ENCODE measurements at regions not wholly inside any gene's neighbourhood (a gene's known extent, or its start where the extent isn't known, plus 50 kb on each side); places are given as distances from the start of the nearest gene placed in this dataset.

- no peak overlapping the region for H3K4me3 ChIP-seq (ENCODE audit: low read length)
- no peak for TF ChIP-seq CTCF (conservative IDR thresholded peaks at IDR 0.05; ENCODE audit: low read depth, low read length)
- DNase-seq (ENCODE audit: low read depth) = no peak
These were observed 117.0 kb downstream of the GLUL start for GRCh38 chr1:182274618-182275017.

- TF ChIP-seq CTCF (conservative IDR thresholded peaks at IDR 0.05; ENCODE audit: low read depth, low read length) = no peak
- no peak overlapping the region for H3K4me3 ChIP-seq (ENCODE audit: low read length)
- DNase-seq (ENCODE audit: low read depth) = no peak
These were observed 120.9 kb downstream of the GLUL start for GRCh38 chr1:182270731-182271130.

GRCh38 chr1:182269097-182269496 is 122.5 kb downstream of the GLUL start:
- TF ChIP-seq CTCF (conservative IDR thresholded peaks at IDR 0.05; ENCODE audit: low read depth, low read length) = no peak
- no peak overlapping the region for H3K4me3 ChIP-seq (ENCODE audit: low read length)
- no peak for DNase-seq (ENCODE audit: low read depth)

GRCh38 chr1:182268669-182269068 is 122.9 kb downstream of the GLUL start:
- no peak for DNase-seq (ENCODE audit: low read depth)
- no peak for TF ChIP-seq CTCF (conservative IDR thresholded peaks at IDR 0.05; ENCODE audit: low read depth, low read length)
- no peak overlapping the region for H3K4me3 ChIP-seq (ENCODE audit: low read length)

GRCh38 chr1:182264185-182264584 is 127.4 kb downstream of the GLUL start:
- no peak overlapping the region for H3K4me3 ChIP-seq (ENCODE audit: low read length)
- DNase-seq (ENCODE audit: low read depth) = no peak
- TF ChIP-seq CTCF (conservative IDR thresholded peaks at IDR 0.05; ENCODE audit: low read depth, low read length) = no peak

- TF ChIP-seq CTCF (conservative IDR thresholded peaks at IDR 0.05; ENCODE audit: low read depth, low read length) = no peak
- no peak overlapping the region for H3K4me3 ChIP-seq (ENCODE audit: low read length)
- no peak for DNase-seq (ENCODE audit: low read depth)
These were observed 127.9 kb downstream of the GLUL start for GRCh38 chr1:182263706-182264105.

GRCh38 chr1:182262425-182262824 is 129.2 kb downstream of the GLUL start:
- H3K4me3 ChIP-seq (ENCODE audit: low read length) = no peak overlapping the region
- TF ChIP-seq CTCF (conservative IDR thresholded peaks at IDR 0.05; ENCODE audit: low read depth, low read length) = no peak
- DNase-seq (ENCODE audit: low read depth) = no peak
